ENCODE measurements at regions not wholly inside any gene's neighbourhood (a gene's known extent, or its start where the extent isn't known, plus 50 kb on each side); places are given as distances from the start of the nearest gene placed in this dataset.

- no peak for DNase-seq (ENCODE audit: low spot score)
These were observed 184.1 kb upstream of the LNX1 start for GRCh38 chr4:53775381-53775780.

GRCh38 chr4:53771326-53771725 lies 180.0 kb upstream of the LNX1 start:
- no peak for DNase-seq (ENCODE audit: low spot score)

GRCh38 chr4:53767482-53767881 lies 176.2 kb upstream of the LNX1 start:
- no peak for DNase-seq (ENCODE audit: low spot score)

- DNase-seq (ENCODE audit: low spot score): no peak
These were observed 173.6 kb upstream of the LNX1 start for GRCh38 chr4:53764761-53765490.

GRCh38 chr4:53763813-53764597 lies 172.7 kb upstream of the LNX1 start:
- no peak for DNase-seq (ENCODE audit: low spot score)

- DNase-seq (ENCODE audit: low spot score): no peak
These were observed 164.4 kb upstream of the LNX1 start for GRCh38 chr4:53755656-53756055.

- DNase-seq (ENCODE audit: low spot score): no peak
These were observed 160.8 kb upstream of the LNX1 start for GRCh38 chr4:53752124-53752523.

GRCh38 chr4:53748328-53748772 lies 157.1 kb upstream of the LNX1 start:
- DNase-seq (ENCODE audit: low spot score): no peak

GRCh38 chr4:53747401-53747800 lies 156.1 kb upstream of the LNX1 start:
- DNase-seq (ENCODE audit: low spot score): no peak

GRCh38 chr4:53744446-53745160 lies 153.3 kb upstream of the LNX1 start:
- DNase-seq (ENCODE audit: low spot score): no peak

- no peak for DNase-seq (ENCODE audit: low spot score)
These were observed 143.5 kb upstream of the LNX1 start for GRCh38 chr4:53734584-53735353.

GRCh38 chr4:53734182-53734581 lies 142.9 kb upstream of the LNX1 start:
- no peak for DNase-seq (ENCODE audit: low spot score)

- no peak for DNase-seq (ENCODE audit: low spot score)
These were observed 141.4 kb upstream of the LNX1 start for GRCh38 chr4:53732661-53733060.

GRCh38 chr4:53730031-53730805 lies 138.9 kb upstream of the LNX1 start:
- no peak for DNase-seq (ENCODE audit: low spot score)

- DNase-seq (ENCODE audit: low spot score): no peak
These were observed 130.8 kb upstream of the LNX1 start for GRCh38 chr4:53722110-53722509.

GRCh38 chr4:53721263-53721662 lies 130.0 kb upstream of the LNX1 start:
- no peak for DNase-seq (ENCODE audit: low spot score)

- DNase-seq (ENCODE audit: low spot score): no peak
These were observed 129.5 kb upstream of the LNX1 start for GRCh38 chr4:53720776-53721175.

GRCh38 chr4:53717064-53717549 lies 125.8 kb upstream of the LNX1 start:
- DNase-seq (ENCODE audit: low spot score): no peak

- no peak for DNase-seq (ENCODE audit: low spot score)
These were observed 125.3 kb upstream of the LNX1 start for GRCh38 chr4:53716471-53717063.

GRCh38 chr4:53716011-53716410 lies 124.7 kb upstream of the LNX1 start:
- no peak for DNase-seq (ENCODE audit: low spot score)
